GM12892 (cell line): ENCODE measurements at regions not wholly inside any gene's neighbourhood (a gene's known extent, or its start where the extent isn't known, plus 50 kb on each side); places are given as distances from the start of the nearest gene placed in this dataset.

Source experiments
- POLR2A ChIP-seq: IDR thresholded peaks from 2 replicates; pipeline ENCODE4 v1.6.1; 2011; ENCODE audit warnings: low read depth, low read length, control low read depth
- POLR2AphosphoS5 ChIP-seq: IDR thresholded peaks from 2 replicates; pipeline ENCODE4 v1.6.1; 2011; ENCODE audit warnings: low read depth, low read length, control low read depth

DNA sequence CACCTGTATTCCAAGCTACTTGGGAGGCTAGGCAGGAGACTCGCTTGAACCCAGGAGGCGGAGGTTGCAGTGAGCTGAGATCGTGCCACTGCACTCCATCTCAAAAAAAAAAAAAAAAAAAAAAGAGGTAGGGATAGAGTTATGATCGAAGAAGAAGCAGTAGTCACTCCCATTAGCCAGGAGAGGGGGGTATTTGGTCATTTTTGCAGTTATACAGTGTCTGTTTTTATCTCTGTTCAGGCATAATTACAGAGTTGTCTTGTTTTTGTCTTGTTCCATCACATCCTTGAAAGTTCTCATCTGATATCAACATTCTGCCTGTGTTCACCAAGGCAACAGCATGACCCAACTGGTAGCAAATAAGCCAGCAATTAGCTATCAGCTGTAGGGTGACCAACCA is 98.5 kb upstream of the TMPO start:
- TF ChIP-seq POLR2A: no peak
- TF ChIP-seq POLR2AphosphoS5: no peak
